Smooth muscle cell (in vitro differentiated cells): ENCODE measurements at regions not wholly inside any gene's neighbourhood (a gene's known extent, or its start where the extent isn't known, plus 50 kb on each side); places are given as distances from the start of the nearest gene placed in this dataset.
A peak's percentile ranks its signal among the peaks of the same experiment; 100 is the strongest.

Experiments used
- DNase-seq: peaks from one replicate; lab custom pipeline; 2025; ENCODE audit not compliant: unreplicated experiment; lab: John Stamatoyannopoulos, UW
- H2AFZ ChIP-seq: fragments of 200-600 bp; sonication (generic); 2 replicates; pipeline ENCODE4 v1.6.0; 2016; ENCODE audit warnings: antibody characterized with exemption, low read depth, mild to moderate bottlenecking
- H3F3A ChIP-seq: fragments of 200-600 bp; sonication (generic); 2 replicates; pipeline ENCODE4 v1.6.0; 2017; ENCODE audit warnings: antibody characterized with exemption, low read depth
- H3K27ac ChIP-seq: fragments of 200-600 bp; sonication (generic); 2 replicates; pipeline ENCODE4 v1.5.1; 2016; ENCODE audit warnings: low read depth, mild to moderate bottlenecking
- H3K27me3 ChIP-seq: fragments of 200-600 bp; sonication (generic); 2 replicates; pipeline ENCODE4 v1.6.1; 2016; ENCODE audit warnings: low read depth, mild to moderate bottlenecking
- H3K36me3 ChIP-seq: fragments of 200-600 bp; sonication (generic); 2 replicates; pipeline ENCODE4 v1.5.1; 2016; ENCODE audit warnings: low read depth
- H3K4me1 ChIP-seq: fragments of 200-600 bp; sonication (generic); 2 replicates; pipeline ENCODE4 v1.5.1; 2016; ENCODE audit warnings: low read depth
- H3K4me2 ChIP-seq: fragments of 200-600 bp; sonication (generic); 2 replicates; pipeline ENCODE4 v1.6.0; 2016; ENCODE audit warnings: mild to moderate bottlenecking
- H3K4me3 ChIP-seq: fragments of 200-600 bp; sonication (generic); 2 replicates; pipeline ENCODE4 v1.5.1; 2016; ENCODE audit warnings: mild to moderate bottlenecking
- H3K79me2 ChIP-seq: fragments of 200-600 bp; sonication (generic); 2 replicates; pipeline ENCODE4 v1.6.0; 2016; ENCODE audit warnings: low read depth, mild to moderate bottlenecking
- H3K9ac ChIP-seq: fragments of 200-600 bp; sonication (generic); 2 replicates; pipeline ENCODE4 v1.6.0; 2016; ENCODE audit warnings: low read depth
- H3K9me3 ChIP-seq: fragments of 200-600 bp; sonication (generic); replicated peaks from 2 replicates; pipeline ENCODE4 v1.5.1; 2016; ENCODE audit warnings: low read depth
- H4K20me1 ChIP-seq: fragments of 200-600 bp; sonication (generic); 2 replicates; pipeline ENCODE4 v1.6.0; 2016; ENCODE audit warnings: low read depth
- WGBS: methylation state at CpG from one replicate; pipeline ENCODE4 v1.1.7; 2016; ENCODE audit warnings: low lambda C conversion rate; 5-methylcytosine and 5-hydroxymethylcytosine counted together
- TF ChIP-seq, protein P1 (sequence below): fragments of 200-600 bp; sonication (generic); IDR thresholded peaks from 2 replicates; pipeline ENCODE4 v1.5.1; 2017; ENCODE audit warnings: borderline replicate concordance, mild to moderate bottlenecking, antibody characterized with exemption; ENCODE audit not compliant: insufficient read depth, poor library complexity, severe bottlenecking

DNA sequence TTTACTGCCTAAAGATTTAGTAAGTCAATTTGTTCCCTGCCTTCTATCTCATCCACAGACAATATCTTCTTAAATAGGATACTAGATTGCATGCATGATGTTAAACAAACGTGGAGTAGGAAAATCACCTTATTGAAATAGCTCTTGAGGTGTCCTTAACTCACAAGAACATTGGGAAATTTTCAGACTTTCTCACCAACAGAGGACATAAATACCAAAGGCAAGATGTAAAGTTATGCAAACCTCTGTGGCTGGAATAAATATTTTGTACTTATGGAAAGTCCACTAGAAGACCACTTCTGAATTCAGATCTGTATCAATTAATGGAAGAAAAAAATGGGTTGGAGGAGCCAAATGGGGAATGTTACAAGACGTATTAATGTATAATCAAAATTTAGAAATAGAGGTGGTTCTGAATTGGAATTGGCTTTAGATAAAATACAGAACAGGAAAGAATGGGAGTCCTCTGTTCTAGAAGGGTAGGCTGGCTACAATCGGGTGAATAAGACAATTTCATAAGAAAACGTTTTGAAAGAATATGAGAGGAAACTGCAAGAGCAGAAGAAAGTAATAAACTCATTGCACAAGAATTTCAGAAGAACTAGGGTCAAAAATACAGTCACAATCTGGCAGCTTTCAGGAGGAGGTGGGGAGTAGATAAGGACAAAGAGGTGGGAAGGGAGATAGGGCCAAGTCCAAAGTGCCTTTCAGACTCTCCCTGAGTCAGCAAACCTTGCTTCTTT lies 69.3 kb upstream of the FN1 start:
- Histone ChIP-seq H3K9me3 (no peaks in the 10 kb centered on the region), H2AFZ (peak overlapping the region; percentile 54), H3K36me3 (no peaks in the 10 kb centered on the region), H3K4me1 (peaks cover 7% of the 10 kb centered on the region), H3K9ac (no peak overlapping the region), H3K79me2 (no peaks in the 10 kb centered on the region), H3K27ac (peak overlapping the region; percentile 53), H3K27me3 (no peaks in the 10 kb centered on the region), H4K20me1 (no peaks in the 10 kb centered on the region), H3K4me3 (no peak overlapping the region), H3F3A (peaks cover 19% of the 10 kb centered on the region), H3K4me2 (peak overlapping the region; percentile 10)
- 51% methylated on average over 4 of the region's 4 CpGs for WGBS
- TF ChIP-seq, protein P1, sequence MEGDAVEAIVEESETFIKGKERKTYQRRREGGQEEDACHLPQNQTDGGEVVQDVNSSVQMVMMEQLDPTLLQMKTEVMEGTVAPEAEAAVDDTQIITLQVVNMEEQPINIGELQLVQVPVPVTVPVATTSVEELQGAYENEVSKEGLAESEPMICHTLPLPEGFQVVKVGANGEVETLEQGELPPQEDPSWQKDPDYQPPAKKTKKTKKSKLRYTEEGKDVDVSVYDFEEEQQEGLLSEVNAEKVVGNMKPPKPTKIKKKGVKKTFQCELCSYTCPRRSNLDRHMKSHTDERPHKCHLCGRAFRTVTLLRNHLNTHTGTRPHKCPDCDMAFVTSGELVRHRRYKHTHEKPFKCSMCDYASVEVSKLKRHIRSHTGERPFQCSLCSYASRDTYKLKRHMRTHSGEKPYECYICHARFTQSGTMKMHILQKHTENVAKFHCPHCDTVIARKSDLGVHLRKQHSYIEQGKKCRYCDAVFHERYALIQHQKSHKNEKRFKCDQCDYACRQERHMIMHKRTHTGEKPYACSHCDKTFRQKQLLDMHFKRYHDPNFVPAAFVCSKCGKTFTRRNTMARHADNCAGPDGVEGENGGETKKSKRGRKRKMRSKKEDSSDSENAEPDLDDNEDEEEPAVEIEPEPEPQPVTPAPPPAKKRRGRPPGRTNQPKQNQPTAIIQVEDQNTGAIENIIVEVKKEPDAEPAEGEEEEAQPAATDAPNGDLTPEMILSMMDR: no peak
- DNase-seq: no peak

DNA sequence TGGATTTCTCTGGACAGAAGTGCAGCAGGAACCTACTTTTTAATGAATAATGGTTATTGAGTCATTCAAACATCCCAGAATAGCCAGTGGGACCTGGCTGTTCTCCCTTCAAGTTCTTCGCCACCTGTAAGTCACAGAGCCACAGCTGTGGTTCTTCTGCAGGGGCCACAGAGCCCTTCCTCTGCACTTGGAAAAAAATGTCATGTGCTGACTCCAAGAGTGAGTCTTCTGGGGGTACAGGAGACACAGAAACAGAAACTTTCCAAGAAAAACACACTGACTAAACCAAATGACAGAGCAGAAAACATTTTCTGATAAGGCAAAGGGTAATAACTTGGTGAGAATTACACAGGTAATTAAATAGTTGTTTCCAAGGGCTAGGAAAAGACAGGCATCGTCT lies 68.7 kb upstream of the FN1 start:
- H3K4me1 ChIP-seq: peaks cover 7% of the 10 kb centered on the region
- no peak overlapping the region for H3K9ac ChIP-seq
- H3F3A ChIP-seq: peaks cover 19% of the 10 kb centered on the region
- H3K27ac ChIP-seq: peak overlapping the region; percentile 53
- TF ChIP-seq, protein P1: no peak
- peak overlapping the region; percentile 10 for H3K4me2 ChIP-seq
- no peak overlapping the region for H2AFZ ChIP-seq
- H3K9me3 ChIP-seq: no peaks in the 10 kb centered on the region
- no peaks in the 10 kb centered on the region for H3K27me3 ChIP-seq
- 67% methylated on average over 2 of the region's 2 CpGs for WGBS
- no peak for DNase-seq
- no peak overlapping the region for H3K4me3 ChIP-seq
- H3K79me2 ChIP-seq: no peaks in the 10 kb centered on the region
- no peaks in the 10 kb centered on the region for H4K20me1 ChIP-seq
- no peaks in the 10 kb centered on the region for H3K36me3 ChIP-seq

DNA sequence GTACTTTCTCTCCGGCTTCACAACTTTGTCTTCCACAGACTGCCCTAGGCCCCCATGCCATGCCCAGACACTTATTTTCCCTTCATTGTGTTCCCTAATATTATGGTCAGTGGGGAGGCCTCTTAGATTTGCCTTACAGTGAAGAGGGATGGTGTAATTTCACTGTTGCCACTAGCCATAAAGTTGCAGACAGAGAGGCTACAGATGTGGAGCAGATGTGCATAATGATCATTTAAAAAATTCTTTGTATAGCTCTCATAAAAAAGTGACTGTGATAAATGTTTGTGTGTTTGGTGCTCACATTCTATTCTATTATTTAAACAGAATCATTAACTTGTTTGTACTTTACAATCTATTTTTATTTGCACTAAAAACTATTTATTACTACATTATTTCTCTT lies 67.5 kb upstream of the FN1 start:
- Histone ChIP-seq H3K9ac (no peak overlapping the region), H3K4me2 (no peak overlapping the region), H3K79me2 (no peaks in the 10 kb centered on the region), H3K4me1 (peaks cover 7% of the 10 kb centered on the region), H3K9me3 (no peaks in the 10 kb centered on the region), H3F3A (peaks cover 19% of the 10 kb centered on the region), H3K36me3 (no peaks in the 10 kb centered on the region), H2AFZ (no peak overlapping the region), H4K20me1 (no peaks in the 10 kb centered on the region), H3K4me3 (no peak overlapping the region), H3K27me3 (no peaks in the 10 kb centered on the region), H3K27ac (no peak overlapping the region)
- TF ChIP-seq, protein P1: no peak
- 100% methylated on average over 1 of the region's 1 CpG for WGBS
- DNase-seq: no peak

DNA sequence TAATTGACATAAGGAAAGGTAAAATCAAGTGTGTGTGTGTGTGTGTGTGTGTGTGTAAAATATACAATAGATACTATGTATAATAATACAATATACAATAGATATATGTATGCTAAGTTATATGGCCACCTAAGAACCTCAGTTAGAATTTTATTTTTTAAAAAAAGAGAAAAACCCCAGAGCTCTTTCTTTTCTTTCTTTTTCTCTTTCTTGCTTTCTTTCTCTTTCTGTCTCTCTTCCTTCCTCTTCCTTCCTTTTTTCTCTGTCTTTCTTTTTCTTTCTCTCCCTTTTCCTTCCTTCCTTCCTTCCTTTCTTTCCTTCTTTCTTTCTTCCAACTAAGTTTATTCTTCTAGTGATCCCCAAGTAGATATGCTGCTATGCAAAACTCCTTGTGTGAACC lies 64.6 kb upstream of the FN1 start:
- H3K27ac ChIP-seq: no peak overlapping the region

More for the DNA sequence above, 64.6 kb upstream of the FN1 start:
- Histone ChIP-seq H3K9ac (no peak overlapping the region), H3K9me3 (no peaks in the 10 kb centered on the region), H2AFZ (no peak overlapping the region), H4K20me1 (no peaks in the 10 kb centered on the region), H3K4me2 (no peak overlapping the region), H3K36me3 (no peaks in the 10 kb centered on the region), H3K27me3 (no peaks in the 10 kb centered on the region), H3K4me3 (no peak overlapping the region), H3F3A (peaks cover 8% of the 10 kb centered on the region), H3K79me2 (no peaks in the 10 kb centered on the region), H3K4me1 (peaks cover 7% of the 10 kb centered on the region)
- no peak for DNase-seq
- TF ChIP-seq, protein P1: no peak
